Nephron progenitor cell (in vitro differentiated cells): ENCODE measurements at regions not wholly inside any gene's neighbourhood (a gene's known extent, or its start where the extent isn't known, plus 50 kb on each side); places are given as distances from the start of the nearest gene placed in this dataset.
"Not testable (repeated sequence)": the region's sequence is repeated elsewhere in the genome, so short reads cannot be mapped to it uniquely, and the experiment has no call there.

ENCODE experiments used
- DNase-seq: peaks from one replicate; pipeline ENCODE4 v3.0.0; 2021
- H3K27ac Mint-ChIP-seq: 2 replicates; pipeline ENCODE4 v1.8.0; 2021; ENCODE audit warnings: mild to moderate bottlenecking, moderate library complexity, mixed read lengths
- H3K27me3 Mint-ChIP-seq: 2 replicates; pipeline ENCODE4 v1.8.0; 2021; ENCODE audit warnings: mild to moderate bottlenecking, low read depth, mixed read lengths; ENCODE audit not compliant: poor library complexity
- H3K36me3 Mint-ChIP-seq: 2 replicates; pipeline ENCODE4 v1.8.0; 2021; ENCODE audit warnings: low read depth, mixed read lengths
- H3K4me1 Mint-ChIP-seq: 2 replicates; pipeline ENCODE4 v1.8.0; 2021; ENCODE audit warnings: mixed read lengths
- H3K4me3 Mint-ChIP-seq: 2 replicates; pipeline ENCODE4 v1.8.0; 2021; ENCODE audit warnings: mild to moderate bottlenecking, moderate library complexity, mixed read lengths
- H3K9me3 Mint-ChIP-seq: 2 replicates; pipeline ENCODE4 v1.8.0; 2021; ENCODE audit warnings: mild to moderate bottlenecking, moderate library complexity, mixed read lengths
- CTCF ChIP-seq: fragments of 200-600 bp; sonication (generic); IDR thresholded peaks from 2 replicates; pipeline ENCODE4 v1.5.0; 2021; ENCODE audit warnings: antibody characterized with exemption

GRCh38 chr5:113749334-113749733 is 235.8 kb downstream of the YTHDC2 start:
- Mint-ChIP-seq H3K9me3 (peaks cover 18% of the 10 kb centered on the region), H3K27me3 (no peaks in the 10 kb centered on the region), H3K4me3 (no peak overlapping the region), H3K27ac (peak overlapping the region; percentile 16), H3K4me1 (no peaks in the 10 kb centered on the region), H3K36me3 (no peaks in the 10 kb centered on the region)
- DNase-seq = no peak
- no peak for TF ChIP-seq CTCF

GRCh38 chr5:113753182-113753581 is 239.7 kb downstream of the YTHDC2 start:
- not testable (repeated sequence) for H3K27ac Mint-ChIP-seq, DNase-seq, H3K36me3 Mint-ChIP-seq, H3K4me3 Mint-ChIP-seq, H3K27me3 Mint-ChIP-seq
- H3K9me3 Mint-ChIP-seq = peaks cover 18% of the 10 kb centered on the region
- H3K4me1 Mint-ChIP-seq = peaks cover 11% of the 10 kb centered on the region

DNA sequence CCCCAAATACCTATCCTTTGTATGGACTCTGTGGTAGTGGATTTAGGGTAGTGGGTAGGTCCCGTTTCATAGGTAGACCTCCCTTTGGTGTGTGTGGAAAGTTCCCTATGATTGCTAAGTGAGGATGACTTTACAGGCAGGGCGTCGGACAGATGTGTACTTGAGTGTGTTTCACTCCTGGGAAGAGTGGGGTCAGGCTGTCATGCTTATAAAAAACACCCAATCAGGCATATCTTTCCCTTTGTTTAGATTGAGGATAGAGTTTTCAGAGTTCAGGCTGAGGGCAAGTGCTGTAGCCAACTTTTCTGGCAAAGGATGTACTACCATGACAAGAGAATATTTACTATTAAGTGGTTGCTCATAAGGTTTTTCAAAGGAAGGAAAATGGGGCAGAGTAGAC is 242.0 kb downstream of the YTHDC2 start:
- peaks cover 7% of the 10 kb centered on the region for H3K27me3 Mint-ChIP-seq
- no peak overlapping the region for H3K4me3 Mint-ChIP-seq

GRCh38 chr5:113757508-113757907 is 244.0 kb downstream of the YTHDC2 start:
- Mint-ChIP-seq H3K4me3 (no peak overlapping the region), H3K36me3 (no peaks in the 10 kb centered on the region), H3K9me3 (peaks cover 3% of the 10 kb centered on the region), H3K27ac (peak overlapping the region; percentile 34), H3K4me1 (peaks cover 17% of the 10 kb centered on the region), H3K27me3 (peaks cover 7% of the 10 kb centered on the region)
- no peak for TF ChIP-seq CTCF
- no peak for DNase-seq

More for the DNA sequence above, 242.0 kb downstream of the YTHDC2 start:
- peak overlapping the region; percentile 78 for H3K27ac Mint-ChIP-seq
- no peak for DNase-seq
- H3K36me3 Mint-ChIP-seq = no peaks in the 10 kb centered on the region
- no peak for TF ChIP-seq CTCF
- peaks cover 11% of the 10 kb centered on the region for H3K9me3 Mint-ChIP-seq
- peaks cover 17% of the 10 kb centered on the region for H3K4me1 Mint-ChIP-seq

GRCh38 chr5:113759505-113759904 is 246.0 kb downstream of the YTHDC2 start:
- Mint-ChIP-seq H3K4me3 (no peak overlapping the region), H3K4me1 (peaks cover 17% of the 10 kb centered on the region), H3K27me3 (peaks cover 7% of the 10 kb centered on the region), H3K9me3 (no peaks in the 10 kb centered on the region), H3K36me3 (no peaks in the 10 kb centered on the region), H3K27ac (no peak overlapping the region)
- no peak for TF ChIP-seq CTCF
- DNase-seq = no peak

DNA sequence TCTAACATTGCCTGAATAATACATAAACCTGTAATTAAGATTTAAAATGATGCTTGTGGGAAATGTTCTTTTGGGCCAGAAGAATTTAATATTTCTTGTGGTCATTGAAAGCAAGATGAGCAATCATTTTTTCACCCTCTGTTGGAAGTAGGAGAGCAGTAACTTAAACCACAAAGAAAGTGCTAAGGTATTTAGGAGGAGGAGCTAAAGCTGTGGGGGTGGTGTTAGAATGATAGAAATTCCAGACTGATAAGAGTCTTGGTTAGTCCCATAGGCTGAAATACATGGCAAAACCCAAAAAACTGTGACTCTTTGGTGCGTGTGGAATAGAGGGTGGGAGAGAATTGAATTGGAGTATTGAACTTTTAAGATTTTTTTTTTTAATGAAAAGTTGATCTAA is 247.0 kb downstream of the YTHDC2 start:
- no peak for DNase-seq
- no peak for TF ChIP-seq CTCF
- peaks cover 13% of the 10 kb centered on the region for H3K4me1 Mint-ChIP-seq
- H3K9me3 Mint-ChIP-seq = peaks cover 4% of the 10 kb centered on the region
- no peak overlapping the region for H3K27ac Mint-ChIP-seq
- H3K36me3 Mint-ChIP-seq = no peaks in the 10 kb centered on the region
- H3K4me3 Mint-ChIP-seq = no peak overlapping the region
- H3K27me3 Mint-ChIP-seq = peaks cover 5% of the 10 kb centered on the region
